Transverse colon (tissue), 4 donors: ENCODE measurements at regions not wholly inside any gene's neighbourhood (a gene's known extent, or its start where the extent isn't known, plus 50 kb on each side); places are given as distances from the start of the nearest gene placed in this dataset.

Experiments used
- POLR2AphosphoS5 ChIP-seq, 3 donors: sonication (generic); formaldehyde crosslinking; IDR thresholded peaks; one replicate each; pipeline ENCODE4 v1.6.1; 2016; ENCODE audit warnings: antibody characterized with exemption in 3 of 3
- TF ChIP-seq, protein P1 (sequence below), 5 experiments: fragments of 200-600 bp in 3 of 5; fragments of 450-650 bp in 2 of 5; sonication (generic) in 3 of 5; IDR thresholded peaks; 1 replicate in 2 of 5; 2 replicates in 3 of 5; pipeline ENCODE4 v1.5.1; 2016 to 2017; ENCODE audit warnings: antibody characterized with exemption in 5 of 5, inconsistent platforms in 3 of 5, mild to moderate bottlenecking in 2 of 5, moderate library complexity in 1 of 5

DNA sequence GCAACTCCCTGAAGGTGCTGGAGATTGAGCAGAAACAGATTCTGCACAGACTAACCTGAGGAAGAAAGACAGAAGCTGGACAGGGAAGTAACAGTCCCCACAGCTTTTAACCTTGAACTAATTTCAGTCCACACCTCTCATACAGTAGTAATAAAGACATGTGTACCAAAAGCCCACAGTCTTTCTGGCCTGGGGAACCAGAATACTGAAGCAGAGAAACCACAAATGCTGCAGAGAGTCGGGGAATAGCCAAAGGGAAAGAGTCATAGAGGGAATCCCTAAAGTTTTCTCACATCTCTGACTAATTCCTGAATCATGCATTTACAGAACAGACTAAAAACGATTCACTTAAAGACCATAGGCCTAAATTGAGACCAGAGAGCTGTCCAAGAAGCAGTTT lies 503.4 kb upstream of the NECTIN3 start:
- TF ChIP-seq, protein P1, sequence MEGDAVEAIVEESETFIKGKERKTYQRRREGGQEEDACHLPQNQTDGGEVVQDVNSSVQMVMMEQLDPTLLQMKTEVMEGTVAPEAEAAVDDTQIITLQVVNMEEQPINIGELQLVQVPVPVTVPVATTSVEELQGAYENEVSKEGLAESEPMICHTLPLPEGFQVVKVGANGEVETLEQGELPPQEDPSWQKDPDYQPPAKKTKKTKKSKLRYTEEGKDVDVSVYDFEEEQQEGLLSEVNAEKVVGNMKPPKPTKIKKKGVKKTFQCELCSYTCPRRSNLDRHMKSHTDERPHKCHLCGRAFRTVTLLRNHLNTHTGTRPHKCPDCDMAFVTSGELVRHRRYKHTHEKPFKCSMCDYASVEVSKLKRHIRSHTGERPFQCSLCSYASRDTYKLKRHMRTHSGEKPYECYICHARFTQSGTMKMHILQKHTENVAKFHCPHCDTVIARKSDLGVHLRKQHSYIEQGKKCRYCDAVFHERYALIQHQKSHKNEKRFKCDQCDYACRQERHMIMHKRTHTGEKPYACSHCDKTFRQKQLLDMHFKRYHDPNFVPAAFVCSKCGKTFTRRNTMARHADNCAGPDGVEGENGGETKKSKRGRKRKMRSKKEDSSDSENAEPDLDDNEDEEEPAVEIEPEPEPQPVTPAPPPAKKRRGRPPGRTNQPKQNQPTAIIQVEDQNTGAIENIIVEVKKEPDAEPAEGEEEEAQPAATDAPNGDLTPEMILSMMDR (IDR thresholded peaks at IDR 0.05) = no peak
- no peak for TF ChIP-seq POLR2AphosphoS5 (IDR thresholded peaks at IDR 0.05)
